ENCODE measurements at regions not wholly inside any gene's neighbourhood (a gene's known extent, or its start where the extent isn't known, plus 50 kb on each side); places are given as distances from the start of the nearest gene placed in this dataset.

DNA sequence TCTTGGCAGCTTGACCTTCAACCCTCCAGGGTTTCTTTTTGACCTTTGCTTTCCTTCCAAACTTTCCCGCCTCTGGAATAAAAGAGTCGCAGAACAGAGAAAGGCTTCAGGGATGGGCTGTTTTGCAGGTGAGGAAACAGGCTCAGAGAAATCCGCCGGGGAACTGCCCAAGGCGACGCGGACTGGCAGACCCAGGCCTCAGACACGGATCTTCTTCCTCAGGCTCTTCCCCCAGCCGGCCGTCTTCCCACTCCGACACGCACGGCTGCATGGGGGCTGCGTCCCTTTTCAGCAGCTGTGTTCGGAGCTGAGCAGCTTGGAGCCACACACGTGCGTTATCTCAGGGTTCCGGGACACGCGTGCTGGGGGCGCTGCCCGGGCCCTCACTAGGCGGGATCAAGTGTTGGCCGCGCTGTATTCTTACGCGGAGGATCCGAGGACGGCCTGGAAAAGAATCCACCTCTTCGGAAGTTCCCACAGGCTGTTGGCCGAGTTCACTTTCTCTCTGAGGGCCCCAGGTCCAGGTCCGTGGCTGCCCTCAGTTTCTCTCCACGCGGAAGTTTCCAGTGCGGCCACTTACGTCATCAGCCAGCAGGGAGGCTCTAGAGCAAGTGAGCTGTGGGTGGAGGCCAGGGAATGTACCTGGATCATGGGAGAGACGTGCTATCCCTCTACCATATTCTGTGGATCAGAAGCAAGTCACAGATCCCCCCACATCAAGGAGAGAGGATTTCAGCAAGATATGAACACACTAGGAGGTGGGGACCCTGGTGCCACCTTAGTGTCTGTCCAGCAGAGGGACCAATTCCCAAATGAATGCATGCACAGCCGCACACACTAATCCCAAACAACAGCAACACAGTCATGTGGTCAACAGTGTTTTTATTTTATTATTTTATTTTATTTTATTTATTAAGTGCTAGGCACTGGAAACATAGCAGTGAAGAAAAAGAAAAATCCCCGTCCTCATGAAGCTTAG, 100.4 kb downstream of the ING1 start (continued):
- TF ChIP-seq CEBPB (IDR thresholded peaks at IDR 0.05; ENCODE audit: low read depth, low read length), result no peak

DNA sequence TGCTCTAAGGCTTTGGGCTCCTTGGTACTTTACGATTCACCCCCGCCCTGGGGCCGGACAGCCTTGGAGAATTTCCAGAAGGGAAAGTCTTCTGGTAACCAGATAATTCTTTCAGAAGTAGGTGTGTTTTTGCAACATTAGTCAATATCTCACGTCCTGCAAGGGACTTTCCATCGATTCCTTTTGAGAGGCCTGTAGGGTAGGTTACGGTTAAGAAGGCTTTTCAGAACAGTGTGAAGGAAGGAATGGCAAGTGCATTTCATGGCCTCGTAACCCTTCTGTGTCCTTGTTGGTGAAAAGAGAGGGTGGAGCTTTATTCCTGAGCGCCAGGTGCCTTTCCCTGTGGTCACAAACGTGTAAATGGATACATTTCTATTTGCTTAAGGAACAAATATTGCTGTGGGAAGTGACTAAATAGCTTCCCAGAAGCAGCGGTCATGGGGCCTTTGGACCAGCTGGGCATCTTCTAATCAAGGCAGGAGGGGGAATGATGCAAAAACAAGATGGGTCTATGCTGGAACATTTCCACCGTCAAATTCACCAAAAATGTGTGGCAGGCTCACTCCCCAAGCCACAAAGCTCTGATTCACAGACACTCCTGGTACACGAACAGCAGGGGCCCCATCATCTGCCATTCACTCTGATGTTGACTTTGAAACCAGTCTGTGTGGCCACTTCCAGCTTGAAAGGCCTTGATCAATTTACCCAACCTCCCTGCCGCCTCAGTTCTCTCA, 99.2 kb downstream of the ANKRD10 start:
- ChIA-PET CTCF (interaction anchor here (0.7 kb wide), 1 partner anchor 101 kb away, joined by 5 read pairs; no protein-coding TSS in a partner anchor), POLR2A (ENCODE audit: unreplicated experiment) (interaction anchor here (0.7 kb wide), 1 partner anchor 100 kb away, joined by 5 read pairs; no protein-coding TSS in a partner anchor)
- no peaks in the 10 kb centered on the region for H3K36me3 ChIP-seq (ENCODE audit: control insufficient read depth, insufficient read depth, low read length)
- no peak overlapping the region for H4K5ac ChIP-seq (ENCODE audit: low read depth, low read length)
- no peaks in the 10 kb centered on the region for H4K20me1 ChIP-seq (ENCODE audit: insufficient read depth, low read length)
- H3K4me3 ChIP-seq (ENCODE audit: insufficient read depth, low read depth, low read length), result no peak overlapping the region
- DNase-seq (no peak), ATAC-seq (ENCODE audit: low read depth) (no peak)
- no peaks in the 10 kb centered on the region for H3K79me1 ChIP-seq (ENCODE audit: low read depth in 1 of 2, low read length in 2 of 2)
- H2BK20ac ChIP-seq (ENCODE audit: low read depth, low read length), result no peak overlapping the region
- no peak overlapping the region for H2BK5ac ChIP-seq (ENCODE audit: low read depth, low read length, poor library complexity, severe bottlenecking)
- no peak overlapping the region for H4K8ac ChIP-seq (ENCODE audit: low read depth in 2 of 2, low read length in 2 of 2)
- H3K4me2 ChIP-seq (ENCODE audit: low read depth, low read length), result no peak overlapping the region
- peaks cover 2% of the 10 kb centered on the region; the same call in 1 of the 2 replicates for H3K4me1 ChIP-seq (ENCODE audit: control insufficient read depth, insufficient read depth, low read length)
- H2BK120ac ChIP-seq (ENCODE audit: low read depth, low read length), result no peak overlapping the region
- no peak overlapping the region for H3K9ac ChIP-seq (ENCODE audit: low read depth, low read length)
- H3K4ac ChIP-seq (ENCODE audit: low read depth, low read length), result no peak overlapping the region
- H4K91ac ChIP-seq (ENCODE audit: insufficient read depth, low read depth, low read length), result no peak overlapping the region
- no peaks in the 10 kb centered on the region for H3K9me3 ChIP-seq (ENCODE audit: control insufficient read depth, insufficient read depth, low read length)
- no peak overlapping the region for H2AK5ac ChIP-seq (ENCODE audit: low read depth, low read length)
- no peak overlapping the region for H2AFZ ChIP-seq (replicated peaks; ENCODE audit: low read length, poor library complexity)
- BruUV-seq (replicated peaks), result no TSS peak
- no peaks in the 10 kb centered on the region; the same call in 1 of the 2 replicates for H3K9me1 ChIP-seq (ENCODE audit: insufficient read depth, low read length)
- dilution Hi-C loops (cut with HindIII; ENCODE audit: low sequenced_read_pairs, unreplicated experiment), result no loop called here
- no peak overlapping the region for H3K18ac ChIP-seq (ENCODE audit: low read depth, low read length)
- no peak overlapping the region for H2BK15ac ChIP-seq (ENCODE audit: low read depth, low read length)
- peaks cover 20% of the 10 kb centered on the region for H3K27me3 ChIP-seq (ENCODE audit: control insufficient read depth, insufficient read depth, low read length)
- H3K23ac ChIP-seq (ENCODE audit: low read depth, low read length), result no peak overlapping the region
- TF ChIP-seq MXI1 (IDR thresholded peaks at IDR 0.05; ENCODE audit: borderline replicate concordance, low read depth, low read length), result no peak
- no peak overlapping the region for H3K27ac ChIP-seq (ENCODE audit: insufficient read depth, low read length)
- intact Hi-C loops (cut with micrococcal nuclease), result loop anchor here (1.0 to 5.0 kb wide), 2 partner anchors 170 to 237 kb away; no protein-coding TSS in a partner anchor
- no peak overlapping the region for H3K56ac ChIP-seq (ENCODE audit: extremely low read depth, insufficient read depth, low read length)
- H2AK9ac ChIP-seq (replicated peaks; ENCODE audit: low read depth, low read length, poor library complexity), result no peak overlapping the region
- WGBS, 2 experiments (ENCODE audit: extremely low coverage in 2 of 2, insufficient read length in 1 of 2), result 58% methylated on average over 6 of the region's 13 CpGs; no CpG with 5 or more reads in 1 of the 2 experiments
- in situ Hi-C loops (cut with MboI; ENCODE audit: low sequenced_read_pairs), result loop anchor here (25.0 kb wide), 1 partner anchor 228 kb away; no protein-coding TSS in a partner anchor
- H3K14ac ChIP-seq (replicated peaks; ENCODE audit: low read depth, low read length), result no peak overlapping the region
